Endothelial cell of umbilical vein (primary cell): ENCODE measurements at regions not wholly inside any gene's neighbourhood (a gene's known extent, or its start where the extent isn't known, plus 50 kb on each side); places are given as distances from the start of the nearest gene placed in this dataset.

Experiments used
- BruUV-seq: library from RNA; stranded (reverse); fragments of 400-500 nt; replicated peaks from 2 replicates; lab custom pipeline; 2021; lab: Mats Ljungman, UMichigan
- CTCF ChIA-PET: fragments of 300-600, 350-600 bp; sonication (Branson Sonifier 250); formaldehyde crosslinking; loops from one replicate; lab custom pipeline; 2021; ENCODE audit warnings: antibody characterized with exemption, inconsistent platforms; lab: Charles Lee
- POLR2A ChIA-PET: fragments of 300-600, 350-600 bp; sonication (Branson Sonifier 250); formaldehyde crosslinking; loops from one replicate; lab custom pipeline; 2021; ENCODE audit warnings: antibody characterized with exemption, inconsistent platforms; lab: Charles Lee
- DNase-seq: peaks from one replicate; pipeline ENCODE4 v3.0.0-alpha.2; 2011; ENCODE audit warnings: low read depth, low spot score
- FAIRE-seq: peaks from 2 replicates; lab custom pipeline; 2011; peaks lifted over from hg19 to GRCh38; lab: Jason Lieb, UNC
- H2AFZ ChIP-seq: 2 replicates; pipeline ENCODE4 v1.6.0; 2012; ENCODE audit warnings: low read depth, low read length, control low read depth, inconsistent platforms
- H3K27ac ChIP-seq: 2 replicates; pipeline ENCODE4 v1.5.1; 2011; ENCODE audit warnings: low read depth, mild to moderate bottlenecking, control low read depth, low read length, moderate library complexity; ENCODE audit not compliant: insufficient read depth
- H3K27me3 ChIP-seq, 2 experiments: 2 replicates each; pipeline versions ENCODE4 v1.6.0 to v1.6.1; 2011; ENCODE audit warnings: low read length in 2 of 2, mixed read lengths in 1 of 2; ENCODE audit not compliant: control insufficient read depth in 2 of 2, insufficient read depth in 2 of 2
- H3K36me3 ChIP-seq, 2 experiments: 2 replicates in 1 of 2; 3 replicates in 1 of 2; pipeline ENCODE4 v1.5.1; 2011; ENCODE audit warnings: low read length in 2 of 2, mild to moderate bottlenecking in 1 of 2, moderate library complexity in 1 of 2; ENCODE audit not compliant: control insufficient read depth in 2 of 2, insufficient read depth in 2 of 2; ENCODE audit errors: extremely low read depth in 1 of 2
- H3K4me1 ChIP-seq: 3 replicates; pipeline ENCODE4 v1.5.1; 2011; ENCODE audit warnings: mild to moderate bottlenecking, low read length; ENCODE audit not compliant: control insufficient read depth, insufficient read depth; ENCODE audit errors: extremely low read depth
- H3K4me2 ChIP-seq: 2 replicates; pipeline ENCODE4 v1.6.1; 2011; ENCODE audit warnings: low read length, control low read depth, mixed read lengths; ENCODE audit not compliant: insufficient read depth
- H3K4me3 ChIP-seq, 3 experiments: fragments of 200-600 bp in 1 of 3; sonication (generic), shearing (Covaris generic) in 1 of 3; replicated peaks in 1 of 3; 2 replicates each; pipeline ENCODE4 v1.5.1; 2011 to 2016; ENCODE audit warnings: control low read depth in 3 of 3, low read length in 3 of 3, mild to moderate bottlenecking in 2 of 3, inconsistent platforms in 1 of 3, low read depth in 1 of 3, moderate library complexity in 1 of 3; ENCODE audit not compliant: insufficient read depth in 1 of 3
- H3K79me2 ChIP-seq: 2 replicates; pipeline ENCODE4 v1.6.0; 2012; ENCODE audit warnings: low read length, inconsistent platforms; ENCODE audit not compliant: control insufficient read depth, insufficient read depth
- H3K9ac ChIP-seq: replicated peaks from 2 replicates; pipeline ENCODE3; 2011; ENCODE audit warnings: low read length, control low read depth; ENCODE audit not compliant: insufficient read depth; ENCODE audit errors: extremely low read depth
- H3K9me1 ChIP-seq: replicated peaks from 3 replicates; pipeline ENCODE4 v1.6.0; 2011; ENCODE audit warnings: mild to moderate bottlenecking, low read length; ENCODE audit not compliant: control insufficient read depth, insufficient read depth; ENCODE audit errors: extremely low read depth
- H3K9me3 ChIP-seq: replicated peaks from 2 replicates; pipeline ENCODE4 v1.5.1; 2012; ENCODE audit warnings: low read length, inconsistent platforms; ENCODE audit not compliant: control insufficient read depth, insufficient read depth
- H4K20me1 ChIP-seq: replicated peaks from 2 replicates; pipeline ENCODE3; 2011; ENCODE audit warnings: mild to moderate bottlenecking, low read length; ENCODE audit not compliant: control insufficient read depth, insufficient read depth; ENCODE audit errors: extremely low read depth
- EZH2 ChIP-seq: IDR thresholded peaks from 2 replicates; pipeline ENCODE4 v1.6.1; 2012; ENCODE audit warnings: borderline replicate concordance, low read depth, mild to moderate bottlenecking, moderate library complexity, low read length, inconsistent platforms; ENCODE audit not compliant: severe bottlenecking
- FOS ChIP-seq: IDR thresholded peaks from 2 replicates; pipeline ENCODE4 v1.6.1; 2011; ENCODE audit warnings: mild to moderate bottlenecking, low read length, moderate library complexity, borderline replicate concordance; ENCODE audit not compliant: insufficient read depth
- GATA2 ChIP-seq: IDR thresholded peaks from 2 replicates; pipeline ENCODE4 v1.7.0; 2011; ENCODE audit warnings: low read depth, mild to moderate bottlenecking, moderate library complexity, mixed read lengths, low read length; ENCODE audit not compliant: insufficient read length, insufficient read depth
- JUN ChIP-seq: IDR thresholded peaks from 2 replicates; pipeline ENCODE4 v1.6.1; 2011; ENCODE audit warnings: borderline replicate concordance, low read depth; ENCODE audit not compliant: insufficient read length, insufficient read depth
- MAX ChIP-seq: IDR thresholded peaks from 2 replicates; pipeline ENCODE4 v1.6.1; 2011; ENCODE audit not compliant: insufficient read depth, insufficient read length
- MYC ChIP-seq: IDR thresholded peaks from one replicate; pipeline ENCODE4 v1.6.1; 2011; ENCODE audit warnings: mild to moderate bottlenecking, low read depth, low read length
- POLR2A ChIP-seq: IDR thresholded peaks from 2 replicates; pipeline ENCODE4 v1.6.1; 2012; ENCODE audit warnings: low read depth, mild to moderate bottlenecking, control low read depth, low read length
- POLR2AphosphoS5 ChIP-seq: IDR thresholded peaks from 2 replicates; pipeline ENCODE4 v1.6.1; 2012; ENCODE audit warnings: low read depth, mild to moderate bottlenecking, control low read depth, low read length, moderate library complexity; ENCODE audit not compliant: insufficient read depth
- dilution Hi-C: fragments of 300-500 bp; cut with MboI; formaldehyde crosslinking; loops from one replicate; pipeline ENCODE4 v1.15.0; 2019; ENCODE audit warnings: low sequenced_read_pairs; ENCODE audit not compliant: extremely low pct_ligation_motif_present
- intact Hi-C: fragments of 100-400 bp; cut with micrococcal nuclease; formaldehyde crosslinking; loops from one replicate; pipeline ENCODE4 v1.10.0; 2022
- TF ChIP-seq, protein P1 (sequence below), 2 donors: IDR thresholded peaks; 1 replicate in 1 of 2; 2 replicates in 1 of 2; pipeline ENCODE4 v1.5.1; 2011; ENCODE audit warnings: low read length in 2 of 2, mild to moderate bottlenecking in 2 of 2, moderate library complexity in 2 of 2, control low read depth in 1 of 2, inconsistent platforms in 1 of 2, low read depth in 1 of 2; ENCODE audit not compliant: insufficient read depth in 1 of 2; ENCODE audit errors: extremely low read depth in 1 of 2

DNA sequence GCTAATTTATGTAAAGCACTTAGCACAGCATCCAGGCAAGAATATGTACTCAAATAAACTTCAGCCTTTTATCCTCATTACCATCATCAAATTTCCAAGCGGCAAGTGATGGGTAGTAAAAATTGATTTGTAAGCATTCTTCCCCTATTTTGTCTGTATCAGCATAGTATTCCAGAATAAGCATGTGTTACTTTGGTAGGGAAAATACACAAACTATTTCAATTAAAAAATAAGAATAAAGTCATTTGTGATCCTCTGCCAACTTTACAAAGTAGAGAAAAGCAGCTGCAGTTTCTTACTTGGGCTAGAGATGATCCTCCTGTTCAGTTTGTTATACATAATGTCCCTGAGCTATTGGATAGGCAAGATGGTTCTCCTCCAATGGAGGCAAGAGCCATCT, 493.2 kb downstream of the ZEB2 start:
- Histone ChIP-seq H3K4me3 (no peak overlapping the region), H3K4me1 (no peaks in the 10 kb centered on the region), H3K36me3 (no peaks in the 10 kb centered on the region), H3K4me2 (no peak overlapping the region), H2AFZ (no peak overlapping the region), H3K79me2 (no peaks in the 10 kb centered on the region), H3K9me1 (no peaks in the 10 kb centered on the region), H4K20me1 (no peaks in the 10 kb centered on the region), H3K9ac (no peak overlapping the region), H3K9me3 (no peaks in the 10 kb centered on the region), H3K27me3 (no peaks in the 10 kb centered on the region), H3K27ac (no peak overlapping the region)
- no peak for DNase-seq
- POLR2A ChIA-PET: no interaction called here
- FAIRE-seq: no peak
- dilution Hi-C loops: no loop called here
- BruUV-seq: no TSS peak
- CTCF ChIA-PET: interaction anchor here (0.9 kb wide), 1 partner anchor 21 kb away, joined by 3 read pairs; no protein-coding TSS in a partner anchor
- no peak for TF ChIP-seq JUN
- no peak for TF ChIP-seq FOS
- no peak for TF ChIP-seq MAX
- TF ChIP-seq MYC: no peak
- TF ChIP-seq EZH2: no peak
- TF ChIP-seq, protein P1, sequence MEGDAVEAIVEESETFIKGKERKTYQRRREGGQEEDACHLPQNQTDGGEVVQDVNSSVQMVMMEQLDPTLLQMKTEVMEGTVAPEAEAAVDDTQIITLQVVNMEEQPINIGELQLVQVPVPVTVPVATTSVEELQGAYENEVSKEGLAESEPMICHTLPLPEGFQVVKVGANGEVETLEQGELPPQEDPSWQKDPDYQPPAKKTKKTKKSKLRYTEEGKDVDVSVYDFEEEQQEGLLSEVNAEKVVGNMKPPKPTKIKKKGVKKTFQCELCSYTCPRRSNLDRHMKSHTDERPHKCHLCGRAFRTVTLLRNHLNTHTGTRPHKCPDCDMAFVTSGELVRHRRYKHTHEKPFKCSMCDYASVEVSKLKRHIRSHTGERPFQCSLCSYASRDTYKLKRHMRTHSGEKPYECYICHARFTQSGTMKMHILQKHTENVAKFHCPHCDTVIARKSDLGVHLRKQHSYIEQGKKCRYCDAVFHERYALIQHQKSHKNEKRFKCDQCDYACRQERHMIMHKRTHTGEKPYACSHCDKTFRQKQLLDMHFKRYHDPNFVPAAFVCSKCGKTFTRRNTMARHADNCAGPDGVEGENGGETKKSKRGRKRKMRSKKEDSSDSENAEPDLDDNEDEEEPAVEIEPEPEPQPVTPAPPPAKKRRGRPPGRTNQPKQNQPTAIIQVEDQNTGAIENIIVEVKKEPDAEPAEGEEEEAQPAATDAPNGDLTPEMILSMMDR (IDR thresholded peaks at IDR 0.05; ENCODE audit: extremely low read depth in 1 of 2, insufficient read depth in 1 of 2, low read depth in 1 of 2, low read length in 2 of 2): no peak
- no peak for TF ChIP-seq POLR2AphosphoS5
- TF ChIP-seq GATA2: no peak
- TF ChIP-seq POLR2A: no peak
- intact Hi-C loops: no loop called here
